Esophagus muscularis mucosa (tissue), 4 donors: ENCODE measurements at regions not wholly inside any gene's neighbourhood (a gene's known extent, or its start where the extent isn't known, plus 50 kb on each side); places are given as distances from the start of the nearest gene placed in this dataset.

Source experiments
- DNase-seq: peaks from one replicate; pipeline ENCODE4 v3.0.0-alpha.2; 2017; ENCODE audit errors: extremely low spot score
- H3K27ac ChIP-seq, 4 donors: fragments of 200-600 bp; sonication (generic); replicated peaks in 1 of 4; 1 replicate in 3 of 4; 2 replicates in 1 of 4; pipeline ENCODE4 v1.5.1; 2016 to 2019; ENCODE audit warnings: mild to moderate bottlenecking in 1 of 4
- H3K27me3 ChIP-seq, 4 donors: fragments of 200-600 bp; sonication (generic); one replicate each; pipeline versions ENCODE4 v1.5.1 to v1.6.0; 2016 to 2019
- H3K36me3 ChIP-seq, 4 donors: fragments of 200-600 bp; sonication (generic); one replicate each; pipeline ENCODE4 v1.5.1; 2016 to 2019
- H3K4me1 ChIP-seq, 4 donors: fragments of 200-600 bp; sonication (generic); one replicate each; pipeline ENCODE4 v1.5.1; 2016 to 2019
- H3K4me3 ChIP-seq, 4 donors: fragments of 200-600 bp; sonication (generic); 1 replicate in 2 of 4; 2 replicates in 2 of 4; pipeline ENCODE4 v1.5.1; 2016 to 2019; ENCODE audit warnings: mild to moderate bottlenecking in 4 of 4, moderate library complexity in 1 of 4
- H3K9me3 ChIP-seq, 4 donors: fragments of 200-600 bp; sonication (generic); 1 replicate in 3 of 4; 2 replicates in 1 of 4; pipeline ENCODE4 v1.5.1; 2016 to 2019
- CTCF ChIP-seq, 3 experiments: fragments of 200-600 bp in 2 of 3; fragments of 450-650 bp in 1 of 3; sonication (generic) in 2 of 3; IDR thresholded peaks; one replicate each; pipeline ENCODE4 v1.5.1; 2017 to 2019; ENCODE audit warnings: antibody characterized with exemption in 3 of 3, mild to moderate bottlenecking in 2 of 3, moderate library complexity in 1 of 3
- EP300 ChIP-seq: sonication (generic); formaldehyde crosslinking; IDR thresholded peaks from one replicate; pipeline ENCODE4 v1.6.1; 2017; ENCODE audit warnings: antibody characterized with exemption
- POLR2A ChIP-seq: fragments of 450-650 bp; IDR thresholded peaks from one replicate; pipeline ENCODE4 v1.6.1; 2017; ENCODE audit warnings: antibody characterized with exemption, moderate library complexity, mild to moderate bottlenecking, low read depth
- POLR2AphosphoS5 ChIP-seq, 2 donors: sonication (generic); formaldehyde crosslinking; IDR thresholded peaks; one replicate each; pipeline ENCODE4 v1.6.1; 2017; ENCODE audit warnings: antibody characterized with exemption in 2 of 2
- WGBS: methylation state at CpG from one replicate; pipeline ENCODE4 v1.1.5; 2018; 5-methylcytosine and 5-hydroxymethylcytosine counted together
- intact Hi-C: fragments of 100-400 bp; cut with DNase I; formaldehyde crosslinking; loops from one replicate; pipeline ENCODE4 v1.15.1; 2023
- small RNA-seq, 3 donors: library from RNA; depleted of rRNA; stranded (forward); fragments of <200 nt; gene quantifications; one replicate each; pipeline ENCODE3, GENCODE V24; 2016

GRCh38 chr7:18440934-18441333 lies 54.6 kb upstream of the HDAC9 start:
- H3K4me1 ChIP-seq = peaks cover 0 to 4% (median 0%) of the 10 kb centered on the region in 4 donors
- no peak overlapping the region for H3K4me3 ChIP-seq
- no peak for TF ChIP-seq POLR2A
- no peak for TF ChIP-seq CTCF (IDR thresholded peaks at IDR 0.05)
- no peak for TF ChIP-seq EP300
- TF ChIP-seq POLR2AphosphoS5 (IDR thresholded peaks at IDR 0.05) = no peak
- intact Hi-C loops = no loop called here
- H3K36me3 ChIP-seq = no peaks in the 10 kb centered on the region
- H3K27ac ChIP-seq = no peak overlapping the region
- DNase-seq = no peak
- H3K27me3 ChIP-seq = no peaks in the 10 kb centered on the region
- no peaks in the 10 kb centered on the region for H3K9me3 ChIP-seq
- WGBS = 74% methylated on average over 2 of the region's 2 CpGs

DNA sequence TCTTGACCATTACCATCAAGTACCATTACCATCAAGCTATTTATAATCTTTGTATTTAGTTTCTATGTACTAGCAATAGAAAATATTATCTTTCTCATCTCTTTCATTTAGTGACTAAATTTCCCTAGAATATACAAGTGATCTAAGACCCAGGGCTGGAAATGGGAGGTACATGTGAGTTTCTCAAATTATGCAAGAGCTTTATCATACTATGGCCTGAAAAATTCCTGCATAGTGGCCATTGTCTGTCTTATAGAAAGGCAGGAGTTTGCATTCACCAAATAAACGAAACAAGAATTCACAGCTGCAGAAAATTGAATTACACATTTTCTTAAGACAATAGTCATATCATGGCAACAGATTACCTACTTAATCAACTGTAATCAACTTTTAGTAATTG lies 50.7 kb upstream of the HDAC9 start:
- Histone ChIP-seq H3K4me3 (no peak overlapping the region), H3K27me3 (no peaks in the 10 kb centered on the region), H3K9me3 (no peaks in the 10 kb centered on the region), H3K36me3 (no peaks in the 10 kb centered on the region), H3K4me1 (peaks cover 0 to 8% (median 0%) of the 10 kb centered on the region in 4 donors), H3K27ac (no peak overlapping the region)
- no peak for TF ChIP-seq POLR2AphosphoS5 (IDR thresholded peaks at IDR 0.05)
- no peak for TF ChIP-seq POLR2A
- TF ChIP-seq CTCF (IDR thresholded peaks at IDR 0.05) = no peak
- no peak for TF ChIP-seq EP300
- intact Hi-C loops = no loop called here
- WGBS = 89% methylated on average over 1 of the region's 1 CpG
- DNase-seq = no peak

DNA sequence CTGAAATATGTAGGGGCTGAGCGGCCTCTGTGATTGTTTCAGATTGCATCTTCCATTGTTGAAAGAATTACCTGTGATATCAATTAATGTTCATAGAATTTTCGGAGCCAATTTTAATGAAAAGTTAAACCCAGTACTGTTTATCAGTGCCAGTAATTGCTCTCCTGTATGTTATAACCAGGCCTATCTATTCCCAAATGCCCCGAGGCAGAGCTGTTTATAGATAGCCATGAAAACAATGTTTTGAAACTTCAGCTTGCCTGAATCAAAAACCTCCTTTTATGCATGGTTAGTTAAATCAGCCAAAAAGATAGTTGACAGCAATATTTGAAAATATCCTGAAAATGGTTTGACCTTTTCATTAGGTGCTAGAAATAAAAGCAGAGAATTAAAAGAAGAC lies 50.1 kb upstream of the HDAC9 start:
- Histone ChIP-seq H3K9me3 (no peaks in the 10 kb centered on the region), H3K4me1 (peaks cover 0 to 8% (median 0%) of the 10 kb centered on the region in 4 donors), H3K36me3 (no peaks in the 10 kb centered on the region), H3K27ac (no peak overlapping the region), H3K4me3 (no peak overlapping the region), H3K27me3 (no peaks in the 10 kb centered on the region)
- 78% methylated on average over 3 of the region's 3 CpGs for WGBS
- TF ChIP-seq POLR2AphosphoS5 (IDR thresholded peaks at IDR 0.05) (no peak), CTCF (IDR thresholded peaks at IDR 0.05) (no peak), POLR2A (no peak), EP300 (no peak)
- DNase-seq = no peak
- intact Hi-C loops = no loop called here

Small RNA genes in the stretch of these regions (small RNA-seq; reads per million reads assigned to genes)
- gene MIR1302-6 = 0 reads per million in 3 donors
